HepG2 (cell line): ENCODE measurements at regions not wholly inside any gene's neighbourhood (a gene's known extent, or its start where the extent isn't known, plus 50 kb on each side); places are given as distances from the start of the nearest gene placed in this dataset.

Source experiments
- AGO1 ChIP-seq: fragments of 200-400 bp; formaldehyde crosslinking; IDR thresholded peaks from 2 replicates; pipeline ENCODE4 v1.6.1; 2017; ENCODE audit warnings: mild to moderate bottlenecking, low read depth, low read length, moderate library complexity; ENCODE audit not compliant: poor library complexity, severe bottlenecking
- AHDC1 ChIP-seq: sonication (generic); formaldehyde crosslinking; IDR thresholded peaks from 2 replicates; pipeline ENCODE4 v1.5.1; 2020; ENCODE audit warnings: mild to moderate bottlenecking, missing genetic modification reagents, borderline replicate concordance
- ARID5B ChIP-seq: IDR thresholded peaks from 2 replicates; pipeline ENCODE4 v1.4.0; 2020; ENCODE audit warnings: mild to moderate bottlenecking, missing genetic modification reagents
- ARNT2 ChIP-seq: sonication (generic); formaldehyde crosslinking; IDR thresholded peaks from 2 replicates; pipeline ENCODE4 v1.8.0; 2022; ENCODE audit warnings: mild to moderate bottlenecking, low read depth, missing genetic modification reagents, moderate library complexity
- HNRNPLL ChIP-seq: fragments of 200-400 bp; formaldehyde crosslinking; IDR thresholded peaks from 2 replicates; pipeline ENCODE4 v1.6.1; 2017; ENCODE audit warnings: mild to moderate bottlenecking, low read depth, low read length; ENCODE audit not compliant: poor library complexity, severe bottlenecking
- KLF15 ChIP-seq: sonication (generic); formaldehyde crosslinking; IDR thresholded peaks from 2 replicates; pipeline ENCODE4 v1.8.1; 2023; ENCODE audit warnings: borderline replicate concordance, mild to moderate bottlenecking, inconsistent platforms, missing genetic modification reagents, mixed read lengths
- ONECUT2 ChIP-seq: sonication (generic); formaldehyde crosslinking; IDR thresholded peaks from 2 replicates; pipeline ENCODE4 v1.4.0; 2020; ENCODE audit warnings: missing genetic modification reagents
- RAD21 ChIP-seq: fragments of 450-650 bp; formaldehyde crosslinking; IDR thresholded peaks from 2 replicates; pipeline ENCODE4 v1.5.0; 2020; ENCODE audit warnings: mild to moderate bottlenecking
- SOX6 ChIP-seq, 2 experiments: fragments of 450-650 bp in 1 of 2; sonication (generic) in 1 of 2; formaldehyde crosslinking in 1 of 2; IDR thresholded peaks; 2 replicates each; pipeline versions ENCODE4 v1.4.0 to v1.6.1; 2017 to 2020; ENCODE audit warnings: antibody characterized with exemption in 1 of 2, mild to moderate bottlenecking in 1 of 2, missing genetic modification reagents in 1 of 2
- THYN1 ChIP-seq: sonication (generic); formaldehyde crosslinking; IDR thresholded peaks from 2 replicates; pipeline ENCODE4 v1.8.1; 2023; ENCODE audit warnings: low read depth, mild to moderate bottlenecking, moderate library complexity, missing genetic modification reagents, borderline replicate concordance
- ZBTB49 ChIP-seq: sonication (generic); formaldehyde crosslinking; IDR thresholded peaks from 2 replicates; pipeline ENCODE4 v1.4.0; 2020; ENCODE audit warnings: missing genetic modification reagents, borderline replicate concordance
- ZNF224 ChIP-seq: sonication (generic); formaldehyde crosslinking; IDR thresholded peaks from 2 replicates; pipeline ENCODE4 v1.5.0; 2020; ENCODE audit warnings: mild to moderate bottlenecking, missing genetic modification reagents
- ZNF460 ChIP-seq: sonication (generic); formaldehyde crosslinking; IDR thresholded peaks from 2 replicates; pipeline ENCODE4 v1.5.1; 2020; ENCODE audit warnings: missing genetic modification reagents, mild to moderate bottlenecking, borderline replicate concordance
- ZNF724P ChIP-seq: sonication (generic); formaldehyde crosslinking; IDR thresholded peaks from 2 replicates; pipeline ENCODE4 v1.8.0; 2022; ENCODE audit warnings: missing genetic modification reagents, borderline replicate concordance
- ZNF776 ChIP-seq: sonication (generic); formaldehyde crosslinking; IDR thresholded peaks from 2 replicates; pipeline ENCODE4 v1.4.0; 2020; ENCODE audit warnings: mild to moderate bottlenecking, missing genetic modification reagents

- TF ChIP-seq THYN1 (CRISPR knock-in tag), result no peak
- no peak for TF ChIP-seq ZNF776 (CRISPR knock-in tag)
- no peak for TF ChIP-seq ZBTB49 (CRISPR knock-in tag)
- TF ChIP-seq ONECUT2 (CRISPR knock-in tag), result no peak
- no peak for TF ChIP-seq ARNT2
- TF ChIP-seq HNRNPLL, result no peak
- peak; percentile 47; the same call in 1 of the 2 replicates for TF ChIP-seq AHDC1 (CRISPR knock-in tag)
- TF ChIP-seq ZNF224, result no peak
- TF ChIP-seq RAD21 (CRISPR knock-in tag), result no peak
- no peak for TF ChIP-seq ZNF724P (CRISPR knock-in tag)
- TF ChIP-seq AGO1, result no peak
- no peak for TF ChIP-seq SOX6 (IDR thresholded peaks at IDR 0.05)
- peak; percentile 54 for TF ChIP-seq SOX6 (CRISPR knock-in tag; IDR thresholded peaks at IDR 0.05)
- no peak for TF ChIP-seq ZNF460 (CRISPR knock-in tag)
- no peak for TF ChIP-seq KLF15 (CRISPR knock-in tag)
- TF ChIP-seq ARID5B (CRISPR knock-in tag), result 0 out of 2 replicates have a peak, but pooled peaks have one; percentile 8
These were observed 176.7 kb upstream of the ST6GAL2 start (continued) for GRCh38 chr2:107062599-107063220.
